ENCODE measurements at regions not wholly inside any gene's neighbourhood (a gene's known extent, or its start where the extent isn't known, plus 50 kb on each side); places are given as distances from the start of the nearest gene placed in this dataset.

DNA sequence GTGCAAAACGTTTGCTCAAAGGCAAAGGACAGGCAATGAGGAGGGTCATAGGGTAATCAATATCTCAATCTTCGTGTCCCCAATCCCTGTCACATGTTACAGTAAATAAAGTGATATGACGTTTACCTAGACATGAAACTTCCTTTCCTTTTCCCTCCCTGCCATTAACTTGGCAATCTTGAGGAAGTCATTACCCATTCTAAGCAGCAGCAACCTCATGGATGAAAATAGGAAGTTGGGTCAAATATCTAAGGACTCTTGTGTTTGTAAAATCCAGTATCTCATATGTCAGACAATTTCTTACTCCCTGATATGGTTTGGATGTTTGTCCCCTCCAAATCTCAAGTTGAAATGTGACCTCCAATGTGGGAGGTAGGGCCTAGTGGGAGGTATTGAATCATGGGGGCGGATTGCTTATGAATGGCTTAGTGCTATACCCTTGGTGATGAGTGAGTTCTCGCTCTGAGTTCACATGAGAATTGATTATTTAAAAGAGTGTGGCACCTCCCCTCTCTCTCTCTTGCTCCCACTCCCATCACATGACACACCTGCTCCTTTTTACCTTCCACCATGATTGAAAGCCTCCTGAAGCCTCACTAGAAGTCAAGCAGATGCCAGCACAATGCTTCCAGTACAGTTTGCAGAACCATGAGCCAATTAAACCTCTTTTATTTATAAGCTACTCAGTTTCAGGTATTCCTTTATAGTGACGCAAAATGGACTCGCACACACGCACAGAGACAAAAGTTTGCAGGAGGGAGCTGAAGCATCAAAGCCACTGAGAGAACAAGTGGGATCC lies 545.9 kb upstream of the JARID2 start:
- H3K4me1 ChIP-seq (ENCODE audit: control insufficient read depth in 1 of 2, insufficient read depth in 2 of 2, low read length in 2 of 2): peaks cover 3 to 17% of the 10 kb centered on the region in 2 experiments; a peak in 3 of 4 replicates
- no peaks in the 10 kb centered on the region; a peak in 1 of 4 replicates for H3K9me3 ChIP-seq (ENCODE audit: control insufficient read depth in 1 of 2, insufficient read depth in 1 of 2, low read depth in 1 of 2, low read length in 2 of 2)
- no peak overlapping the region for H3K4me3 ChIP-seq (replicated peaks in 1 of 2; ENCODE audit: low read depth in 1 of 2, low read length in 2 of 2)
- no peak overlapping the region for H3K27ac ChIP-seq (ENCODE audit: low read depth, low read length)
- no peaks in the 10 kb centered on the region for H3K79me2 ChIP-seq (ENCODE audit: insufficient read depth, low read length)
- DNase-seq (ENCODE audit: low read depth, low spot score) (no peak), ATAC-seq (no peak)
- no peak overlapping the region for H3K9ac ChIP-seq (ENCODE audit: low read length)
- H2AFZ ChIP-seq (ENCODE audit: low read depth, low read length, poor library complexity, severe bottlenecking): no peak overlapping the region
- intact Hi-C loops (cut with micrococcal nuclease): no loop called here
- no peaks in the 10 kb centered on the region for H3K9me2 ChIP-seq (ENCODE audit: insufficient read depth)
- CTCF ChIA-PET: no interaction called here
- no peaks in the 10 kb centered on the region for H3K36me3 ChIP-seq (ENCODE audit: control insufficient read depth in 1 of 2, insufficient read depth in 2 of 2, low read length in 2 of 2)
- no peak overlapping the region for H3K4me2 ChIP-seq (ENCODE audit: low read length)
- TF ChIP-seq ELF1 (IDR thresholded peaks at IDR 0.05; ENCODE audit: borderline replicate concordance, low read depth) (no peak), CBX3 (IDR thresholded peaks at IDR 0.05; ENCODE audit: low read depth) (peak; percentile 33; the same call in 1 of the 2 replicates), SP1 (IDR thresholded peaks at IDR 0.05; ENCODE audit: low read depth) (no peak), YY1 (IDR thresholded peaks at IDR 0.05; ENCODE audit: extremely low read depth, insufficient replicate concordance, low read depth, low read length) (no peak), ZNF274 (IDR thresholded peaks at IDR 0.05; ENCODE audit: low read depth, low read length) (no peak), RAD21 (IDR thresholded peaks at IDR 0.05; ENCODE audit: low read depth) (no peak)
- TF ChIP-seq, protein P1, sequence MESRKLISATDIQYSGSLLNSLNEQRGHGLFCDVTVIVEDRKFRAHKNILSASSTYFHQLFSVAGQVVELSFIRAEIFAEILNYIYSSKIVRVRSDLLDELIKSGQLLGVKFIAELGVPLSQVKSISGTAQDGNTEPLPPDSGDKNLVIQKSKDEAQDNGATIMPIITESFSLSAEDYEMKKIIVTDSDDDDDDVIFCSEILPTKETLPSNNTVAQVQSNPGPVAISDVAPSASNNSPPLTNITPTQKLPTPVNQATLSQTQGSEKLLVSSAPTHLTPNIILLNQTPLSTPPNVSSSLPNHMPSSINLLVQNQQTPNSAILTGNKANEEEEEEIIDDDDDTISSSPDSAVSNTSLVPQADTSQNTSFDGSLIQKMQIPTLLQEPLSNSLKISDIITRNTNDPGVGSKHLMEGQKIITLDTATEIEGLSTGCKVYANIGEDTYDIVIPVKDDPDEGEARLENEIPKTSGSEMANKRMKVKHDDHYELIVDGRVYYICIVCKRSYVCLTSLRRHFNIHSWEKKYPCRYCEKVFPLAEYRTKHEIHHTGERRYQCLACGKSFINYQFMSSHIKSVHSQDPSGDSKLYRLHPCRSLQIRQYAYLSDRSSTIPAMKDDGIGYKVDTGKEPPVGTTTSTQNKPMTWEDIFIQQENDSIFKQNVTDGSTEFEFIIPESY (IDR thresholded peaks at IDR 0.05; ENCODE audit: extremely low read depth, insufficient replicate concordance, low read length): no peak
- POLR2A ChIA-PET: no interaction called here
- BruUV-seq (replicated peaks): no TSS peak
- H3K27me3 ChIP-seq (ENCODE audit: insufficient read depth, low read length): no peaks in the 10 kb centered on the region
- H4K20me1 ChIP-seq (ENCODE audit: insufficient read depth): no peaks in the 10 kb centered on the region
- RAD21 ChIA-PET (ENCODE audit: low non-redundant PET in 1 of 2, low total read pairs in 2 of 2, uncharacterized antibody in 2 of 2, unreplicated experiment in 2 of 2): no interaction called here

All from HCT116 (cell line).